Keratinocyte (primary cell): ENCODE measurements at regions not wholly inside any gene's neighbourhood (a gene's known extent, or its start where the extent isn't known, plus 50 kb on each side); places are given as distances from the start of the nearest gene placed in this dataset.

Experiments used
- DNase-seq: peaks from one replicate; pipeline ENCODE4 v3.0.0-alpha.2; 2011; ENCODE audit warnings: low read depth, missing footprints, low spot score
- FAIRE-seq: peaks from 2 replicates; lab custom pipeline; 2011; peaks lifted over from hg19 to GRCh38; lab: Jason Lieb, UNC
- H2AFZ ChIP-seq: 2 replicates; pipeline ENCODE4 v1.6.0; 2012; ENCODE audit warnings: low read length, control low read depth, inconsistent platforms; ENCODE audit not compliant: control insufficient read depth
- H3K27ac ChIP-seq: 2 replicates; pipeline ENCODE4 v1.5.1; 2011; ENCODE audit warnings: low read length; ENCODE audit not compliant: control insufficient read depth, insufficient read depth
- H3K27me3 ChIP-seq: 3 replicates; pipeline ENCODE4 v1.6.0; 2011; ENCODE audit warnings: low read length; ENCODE audit not compliant: control insufficient read depth, insufficient read depth; ENCODE audit errors: extremely low read depth
- H3K36me3 ChIP-seq, 2 experiments: 2 replicates in 1 of 2; 3 replicates in 1 of 2; pipeline ENCODE4 v1.5.1; 2011; ENCODE audit warnings: low read length in 2 of 2, mild to moderate bottlenecking in 1 of 2; ENCODE audit not compliant: control insufficient read depth in 2 of 2, insufficient read depth in 2 of 2; ENCODE audit errors: extremely low read depth in 1 of 2
- H3K4me1 ChIP-seq: 3 replicates; pipeline ENCODE4 v1.5.1; 2011; ENCODE audit warnings: low read length; ENCODE audit not compliant: control insufficient read depth, insufficient read depth; ENCODE audit errors: extremely low read depth
- H3K4me2 ChIP-seq: 3 replicates; pipeline ENCODE4 v1.6.0; 2011; ENCODE audit warnings: low read depth, low read length; ENCODE audit not compliant: control insufficient read depth, insufficient read depth; ENCODE audit errors: extremely low read depth
- H3K4me3 ChIP-seq, 3 experiments: fragments of 200-600 bp in 1 of 3; sonication (generic) in 1 of 3; 2 replicates in 2 of 3; 3 replicates in 1 of 3; pipeline ENCODE4 v1.5.1; 2011 to 2016; ENCODE audit warnings: low read length in 3 of 3, mild to moderate bottlenecking in 3 of 3, control low read depth in 2 of 3, inconsistent platforms in 1 of 3, low read depth in 1 of 3, mixed read lengths in 1 of 3, mixed run types in 1 of 3, moderate library complexity in 1 of 3; ENCODE audit not compliant: control insufficient read depth in 2 of 3, insufficient read depth in 2 of 3; ENCODE audit errors: extremely low read depth in 1 of 3
- H3K79me2 ChIP-seq: 2 replicates; pipeline ENCODE4 v1.6.0; 2012; ENCODE audit warnings: low read length; ENCODE audit not compliant: control insufficient read depth, insufficient read depth
- H3K9ac ChIP-seq: 3 replicates; pipeline ENCODE4 v1.6.0; 2011; ENCODE audit warnings: low read length; ENCODE audit not compliant: control insufficient read depth, insufficient read depth; ENCODE audit errors: extremely low read depth
- H3K9me1 ChIP-seq: 3 replicates; pipeline ENCODE4 v1.6.0; 2011; ENCODE audit warnings: low read length; ENCODE audit not compliant: control insufficient read depth, insufficient read depth; ENCODE audit errors: extremely low read depth
- H3K9me3 ChIP-seq: 2 replicates; pipeline ENCODE4 v1.5.1; 2012; ENCODE audit warnings: low read depth, low read length; ENCODE audit not compliant: control insufficient read depth
- H4K20me1 ChIP-seq: 3 replicates; pipeline ENCODE4 v1.6.0; 2011; ENCODE audit warnings: low read length; ENCODE audit not compliant: control insufficient read depth, insufficient read depth; ENCODE audit errors: extremely low read depth
- EZH2 ChIP-seq: IDR thresholded peaks from one replicate; pipeline ENCODE4 v1.6.1; 2012; ENCODE audit warnings: inconsistent platforms, mild to moderate bottlenecking, low read length, moderate library complexity
- dilution Hi-C: fragments of 300-500 bp; cut with MboI; formaldehyde crosslinking; loops from one replicate; pipeline ENCODE4 v1.7.0; 2020; ENCODE audit warnings: low sequenced_read_pairs; ENCODE audit not compliant: extremely low pct_ligation_motif_present
- TF ChIP-seq, protein P1 (sequence below), 3 experiments: IDR thresholded peaks in 1 of 3; conservative IDR thresholded peaks in 1 of 3; optimal IDR thresholded peaks in 1 of 3; 2 replicates in 2 of 3; 3 replicates in 1 of 3; pipeline versions ENCODE3 to v1.5.1; 2011; ENCODE audit warnings: low read length in 3 of 3, mild to moderate bottlenecking in 3 of 3, moderate library complexity in 2 of 3, control low read depth in 1 of 3, inconsistent platforms in 1 of 3; ENCODE audit not compliant: insufficient read depth in 2 of 3; ENCODE audit errors: extremely low read depth in 1 of 3

DNA sequence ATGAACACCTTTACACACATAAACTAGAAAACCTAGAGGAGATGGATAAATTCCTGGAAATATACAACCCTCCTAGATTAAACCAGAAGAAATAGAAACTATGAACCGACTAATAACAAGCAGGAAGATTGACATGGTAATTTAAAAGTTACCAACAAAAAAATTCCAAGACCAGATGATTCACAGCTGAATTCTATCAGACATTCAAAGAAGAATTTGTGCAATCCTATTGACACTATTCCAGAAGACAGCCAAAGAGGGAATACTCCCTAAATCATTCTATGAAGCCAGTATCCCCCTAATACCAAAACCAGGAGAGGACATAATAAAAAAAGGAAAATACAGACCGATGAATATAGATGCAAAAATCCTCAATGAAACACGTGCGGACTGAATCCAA is 102.6 kb upstream of the KRR1 start:
- TF ChIP-seq, protein P1, sequence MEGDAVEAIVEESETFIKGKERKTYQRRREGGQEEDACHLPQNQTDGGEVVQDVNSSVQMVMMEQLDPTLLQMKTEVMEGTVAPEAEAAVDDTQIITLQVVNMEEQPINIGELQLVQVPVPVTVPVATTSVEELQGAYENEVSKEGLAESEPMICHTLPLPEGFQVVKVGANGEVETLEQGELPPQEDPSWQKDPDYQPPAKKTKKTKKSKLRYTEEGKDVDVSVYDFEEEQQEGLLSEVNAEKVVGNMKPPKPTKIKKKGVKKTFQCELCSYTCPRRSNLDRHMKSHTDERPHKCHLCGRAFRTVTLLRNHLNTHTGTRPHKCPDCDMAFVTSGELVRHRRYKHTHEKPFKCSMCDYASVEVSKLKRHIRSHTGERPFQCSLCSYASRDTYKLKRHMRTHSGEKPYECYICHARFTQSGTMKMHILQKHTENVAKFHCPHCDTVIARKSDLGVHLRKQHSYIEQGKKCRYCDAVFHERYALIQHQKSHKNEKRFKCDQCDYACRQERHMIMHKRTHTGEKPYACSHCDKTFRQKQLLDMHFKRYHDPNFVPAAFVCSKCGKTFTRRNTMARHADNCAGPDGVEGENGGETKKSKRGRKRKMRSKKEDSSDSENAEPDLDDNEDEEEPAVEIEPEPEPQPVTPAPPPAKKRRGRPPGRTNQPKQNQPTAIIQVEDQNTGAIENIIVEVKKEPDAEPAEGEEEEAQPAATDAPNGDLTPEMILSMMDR (optimal IDR thresholded peaks at IDR 0.05 in 1 of 3, IDR thresholded peaks at IDR 0.05 in 1 of 3, conservative IDR thresholded peaks at IDR 0.05 in 1 of 3; ENCODE audit: extremely low read depth in 1 of 3, insufficient read depth in 2 of 3, low read length in 3 of 3), result no peak
- TF ChIP-seq EZH2, result no peak
- Histone ChIP-seq H3K9me3 (no peaks in the 10 kb centered on the region), H3K79me2 (no peaks in the 10 kb centered on the region), H3K9me1 (no peaks in the 10 kb centered on the region), H3K9ac (no peak overlapping the region), H3K4me2 (no peak overlapping the region), H3K27ac (no peak overlapping the region), H3K4me1 (no peaks in the 10 kb centered on the region), H3K4me3 (no peak overlapping the region), H3K27me3 (no peaks in the 10 kb centered on the region), H4K20me1 (no peaks in the 10 kb centered on the region), H3K36me3 (no peaks in the 10 kb centered on the region), H2AFZ (no peak overlapping the region)
- dilution Hi-C loops, result no loop called here
- DNase-seq, result no peak
- no peak for FAIRE-seq

DNA sequence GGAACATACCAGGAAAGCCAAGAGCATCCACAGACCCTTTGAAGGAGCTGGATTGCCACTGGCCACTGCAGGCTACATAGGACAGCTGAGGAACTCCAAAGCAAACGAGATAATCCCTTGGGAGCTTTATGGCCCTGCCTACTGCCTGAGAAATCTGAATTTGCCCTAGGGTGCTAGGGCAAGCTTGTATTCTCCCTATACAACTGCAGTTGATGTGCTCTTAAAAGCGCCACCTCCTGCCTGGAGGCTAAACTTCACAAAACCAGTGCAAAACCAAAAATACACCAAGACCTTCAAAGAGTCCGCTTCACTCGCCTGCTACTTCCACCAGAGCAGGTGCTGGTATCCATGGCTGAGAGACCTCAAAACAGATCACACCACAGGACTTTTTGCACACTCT is 99.6 kb upstream of the KRR1 start:
- Histone ChIP-seq H3K36me3 (no peaks in the 10 kb centered on the region), H4K20me1 (no peaks in the 10 kb centered on the region), H3K9me3 (no peaks in the 10 kb centered on the region), H3K9me1 (no peaks in the 10 kb centered on the region), H3K27ac (no peak overlapping the region), H3K27me3 (no peaks in the 10 kb centered on the region), H3K4me2 (no peak overlapping the region), H3K9ac (no peak overlapping the region), H3K79me2 (no peaks in the 10 kb centered on the region), H3K4me1 (no peaks in the 10 kb centered on the region), H2AFZ (no peak overlapping the region), H3K4me3 (no peak overlapping the region)
- no peak for DNase-seq
- TF ChIP-seq EZH2, result no peak
- TF ChIP-seq, protein P1 (optimal IDR thresholded peaks at IDR 0.05 in 1 of 3, IDR thresholded peaks at IDR 0.05 in 1 of 3, conservative IDR thresholded peaks at IDR 0.05 in 1 of 3; ENCODE audit: extremely low read depth in 1 of 3, insufficient read depth in 2 of 3, low read length in 3 of 3), result no peak
- dilution Hi-C loops, result no loop called here
- no peak for FAIRE-seq
